ENCODE measurements at regions not wholly inside any gene's neighbourhood (a gene's known extent, or its start where the extent isn't known, plus 50 kb on each side); places are given as distances from the start of the nearest gene placed in this dataset.

DNA sequence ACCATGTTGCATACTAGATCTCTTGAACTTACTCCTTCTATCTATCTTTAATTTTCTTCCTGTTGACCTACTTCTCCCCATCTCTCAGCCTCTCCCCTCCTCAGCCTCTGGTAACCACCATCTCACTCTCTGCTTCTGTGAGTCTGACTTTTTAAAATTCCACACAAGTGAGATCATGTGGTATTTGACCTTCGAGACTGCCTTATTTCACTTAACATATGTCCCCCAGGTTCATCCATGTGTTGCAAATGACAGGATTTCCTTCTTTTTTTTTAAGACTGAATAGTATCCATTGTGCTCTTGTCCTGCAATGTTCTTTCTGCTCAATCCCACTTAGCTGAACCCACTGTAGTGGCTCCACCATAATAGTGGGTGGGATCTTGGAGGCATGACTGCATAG, 51.4 kb upstream of the DNAJC1 start:
- TF ChIP-seq POLR2A (IDR thresholded peaks at IDR 0.05) (no peak), CTCF (IDR thresholded peaks at IDR 0.05) (no peak)
